ENCODE measurements at regions not wholly inside any gene's neighbourhood (a gene's known extent, or its start where the extent isn't known, plus 50 kb on each side); places are given as distances from the start of the nearest gene placed in this dataset.

DNA sequence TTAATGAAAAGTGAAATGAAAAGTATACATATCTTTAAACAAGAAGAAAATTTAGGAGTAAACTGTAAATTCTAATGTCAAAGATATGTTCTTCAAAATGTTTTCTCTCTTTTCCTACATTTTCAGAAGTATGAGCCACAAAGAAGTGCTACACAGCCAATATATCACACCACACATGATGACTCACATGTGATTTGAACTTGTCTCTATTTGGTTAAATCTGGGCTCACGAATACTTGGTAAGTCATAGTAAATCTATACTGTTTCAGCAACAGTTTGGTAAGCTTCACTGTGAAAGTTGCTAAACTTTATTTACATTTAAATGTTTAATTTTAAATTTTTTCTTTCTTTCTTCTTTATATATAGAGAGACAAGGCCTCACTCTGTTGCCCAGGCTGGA, 380.6 kb upstream of the IGFBP3 start:
- no peak for DNase-seq (ENCODE audit: extremely low spot score in 2 of 2)
- Histone ChIP-seq H3K4me3 (no peak overlapping the region), H3K4me1 (no peaks in the 10 kb centered on the region), H3K36me3 (no peaks in the 10 kb centered on the region), H3K27ac (no peak overlapping the region), H3K27me3 (no peaks in the 10 kb centered on the region), H3K9me3 (no peaks in the 10 kb centered on the region)
- intact Hi-C loops (cut with DNase I) = no loop called here
- TF ChIP-seq POLR2AphosphoS5 (IDR thresholded peaks at IDR 0.05; ENCODE audit: insufficient read depth in 1 of 2, low read depth in 1 of 2) (no peak), POLR2A (IDR thresholded peaks at IDR 0.05) (no peak)
- TF ChIP-seq, protein P1, sequence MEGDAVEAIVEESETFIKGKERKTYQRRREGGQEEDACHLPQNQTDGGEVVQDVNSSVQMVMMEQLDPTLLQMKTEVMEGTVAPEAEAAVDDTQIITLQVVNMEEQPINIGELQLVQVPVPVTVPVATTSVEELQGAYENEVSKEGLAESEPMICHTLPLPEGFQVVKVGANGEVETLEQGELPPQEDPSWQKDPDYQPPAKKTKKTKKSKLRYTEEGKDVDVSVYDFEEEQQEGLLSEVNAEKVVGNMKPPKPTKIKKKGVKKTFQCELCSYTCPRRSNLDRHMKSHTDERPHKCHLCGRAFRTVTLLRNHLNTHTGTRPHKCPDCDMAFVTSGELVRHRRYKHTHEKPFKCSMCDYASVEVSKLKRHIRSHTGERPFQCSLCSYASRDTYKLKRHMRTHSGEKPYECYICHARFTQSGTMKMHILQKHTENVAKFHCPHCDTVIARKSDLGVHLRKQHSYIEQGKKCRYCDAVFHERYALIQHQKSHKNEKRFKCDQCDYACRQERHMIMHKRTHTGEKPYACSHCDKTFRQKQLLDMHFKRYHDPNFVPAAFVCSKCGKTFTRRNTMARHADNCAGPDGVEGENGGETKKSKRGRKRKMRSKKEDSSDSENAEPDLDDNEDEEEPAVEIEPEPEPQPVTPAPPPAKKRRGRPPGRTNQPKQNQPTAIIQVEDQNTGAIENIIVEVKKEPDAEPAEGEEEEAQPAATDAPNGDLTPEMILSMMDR (IDR thresholded peaks at IDR 0.05) = no peak

DNA sequence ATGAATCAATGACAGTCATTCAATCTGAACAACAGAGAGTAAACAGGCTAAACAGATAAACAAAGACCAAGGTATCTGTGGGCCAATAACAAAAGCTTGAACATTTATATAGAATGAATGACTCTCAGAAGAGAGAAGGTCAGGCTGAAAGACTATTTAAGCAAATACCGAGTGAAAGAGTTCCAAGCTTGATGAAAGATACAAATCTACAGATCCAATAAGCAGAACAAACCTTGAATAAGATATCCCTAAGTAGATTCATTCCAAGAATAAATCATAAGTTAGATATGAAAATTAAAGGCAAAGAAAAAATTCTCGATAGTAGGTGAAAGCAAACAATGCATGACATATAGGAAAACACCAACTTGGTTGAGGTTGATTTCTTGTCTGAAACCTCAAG, 376.4 kb upstream of the IGFBP3 start:
- Histone ChIP-seq H3K27ac (no peak overlapping the region), H3K4me3 (no peak overlapping the region), H3K4me1 (no peaks in the 10 kb centered on the region), H3K27me3 (no peaks in the 10 kb centered on the region), H3K9me3 (no peaks in the 10 kb centered on the region), H3K36me3 (no peaks in the 10 kb centered on the region)
- TF ChIP-seq POLR2A (IDR thresholded peaks at IDR 0.05) (no peak), POLR2AphosphoS5 (IDR thresholded peaks at IDR 0.05; ENCODE audit: insufficient read depth in 1 of 2, low read depth in 1 of 2) (no peak)
- TF ChIP-seq, protein P1 (IDR thresholded peaks at IDR 0.05) = no peak
- intact Hi-C loops (cut with DNase I) = no loop called here
- no peak for DNase-seq (ENCODE audit: extremely low spot score in 2 of 2)

- no peak overlapping the region for H3K4me3 ChIP-seq
- TF ChIP-seq POLR2A (IDR thresholded peaks at IDR 0.05) (no peak), POLR2AphosphoS5 (IDR thresholded peaks at IDR 0.05; ENCODE audit: insufficient read depth in 1 of 2, low read depth in 1 of 2) (no peak)
- TF ChIP-seq, protein P1 (IDR thresholded peaks at IDR 0.05) = no peak
- H3K27ac ChIP-seq = no peak overlapping the region
- H3K36me3 ChIP-seq = no peaks in the 10 kb centered on the region
- H3K9me3 ChIP-seq = no peaks in the 10 kb centered on the region
- no peak for DNase-seq (ENCODE audit: extremely low spot score in 2 of 2)
- no peaks in the 10 kb centered on the region for H3K4me1 ChIP-seq
- intact Hi-C loops (cut with DNase I) = no loop called here
- H3K27me3 ChIP-seq = no peaks in the 10 kb centered on the region
These were observed 375.5 kb upstream of the IGFBP3 start for GRCh38 chr7:46296526-46296925.

GRCh38 chr7:46294381-46294780, 373.3 kb upstream of the IGFBP3 start:
- intact Hi-C loops (cut with DNase I) = no loop called here
- Histone ChIP-seq H3K4me1 (peaks cover 16% of the 10 kb centered on the region), H3K27me3 (no peaks in the 10 kb centered on the region), H3K36me3 (no peaks in the 10 kb centered on the region), H3K27ac (no peak overlapping the region), H3K9me3 (no peaks in the 10 kb centered on the region), H3K4me3 (no peak overlapping the region)
- no peak for DNase-seq (ENCODE audit: extremely low spot score in 2 of 2)
- no peak for TF ChIP-seq POLR2A (IDR thresholded peaks at IDR 0.05)
- TF ChIP-seq, protein P1 (IDR thresholded peaks at IDR 0.05) = no peak

DNA sequence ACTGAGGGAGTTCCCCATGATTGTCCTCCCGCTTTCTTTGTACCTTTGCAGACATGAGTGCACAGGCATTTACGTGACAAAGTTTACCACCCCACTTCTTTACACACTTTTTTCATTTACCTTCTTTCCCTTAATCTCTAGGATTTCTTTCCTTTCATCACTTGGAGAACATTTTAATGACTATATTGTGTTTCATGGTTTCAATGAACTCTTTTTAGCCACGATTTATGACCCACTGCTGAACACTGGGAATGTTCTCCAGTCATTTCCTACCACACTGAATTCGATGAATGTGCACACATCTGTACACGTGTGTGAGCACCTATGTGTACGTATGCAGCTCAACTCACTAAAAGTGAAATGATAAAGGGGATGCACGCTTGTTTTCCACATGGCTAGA, 371.7 kb upstream of the IGFBP3 start:
- Histone ChIP-seq H3K4me1 (peaks cover 16% of the 10 kb centered on the region), H3K4me3 (no peak overlapping the region), H3K27me3 (no peaks in the 10 kb centered on the region), H3K27ac (no peak overlapping the region), H3K36me3 (no peaks in the 10 kb centered on the region), H3K9me3 (no peaks in the 10 kb centered on the region)
- intact Hi-C loops (cut with DNase I) = no loop called here
- TF ChIP-seq POLR2A (IDR thresholded peaks at IDR 0.05) (no peak), POLR2AphosphoS5 (IDR thresholded peaks at IDR 0.05; ENCODE audit: insufficient read depth in 1 of 2, low read depth in 1 of 2) (no peak)
- TF ChIP-seq, protein P1 (IDR thresholded peaks at IDR 0.05) = no peak
- no peak for DNase-seq (ENCODE audit: extremely low spot score in 2 of 2)
